Lung (tissue), 11 donors: ENCODE measurements at regions not wholly inside any gene's neighbourhood (a gene's known extent, or its start where the extent isn't known, plus 50 kb on each side); places are given as distances from the start of the nearest gene placed in this dataset.

Experiments used
- ATAC-seq: fragments of 200-7000 bp; cut with Tn5 transposase; one replicate; pipeline ENCODE4 v1.9.1; 2020; ENCODE audit warnings: moderate number of reproducible peaks; ENCODE audit not compliant: insufficient read depth, low FRiP score
- DNase-seq, 3 donors: peaks; one replicate each; pipeline ENCODE4 v3.0.0-alpha.2; 2013 to 2017
- H3K27ac ChIP-seq, 2 donors: one replicate each; pipeline ENCODE4 v1.5.1; 2013; ENCODE audit warnings: mild to moderate bottlenecking in 2 of 2, moderate library complexity in 2 of 2, control low read depth in 1 of 2, inconsistent platforms in 1 of 2, low read depth in 1 of 2, low read length in 1 of 2
- H3K27me3 ChIP-seq, 3 donors: one replicate each; pipeline ENCODE4 v1.5.1; 2013; ENCODE audit warnings: low read length in 2 of 3; ENCODE audit not compliant: control insufficient read depth in 3 of 3, insufficient read depth in 3 of 3
- H3K36me3 ChIP-seq, 4 donors: one replicate each; pipeline ENCODE4 v1.5.1; 2013; ENCODE audit warnings: low read length in 4 of 4, mild to moderate bottlenecking in 1 of 4, moderate library complexity in 1 of 4; ENCODE audit not compliant: control insufficient read depth in 4 of 4, insufficient read depth in 4 of 4
- H3K4me1 ChIP-seq, 5 donors: one replicate each; pipeline ENCODE4 v1.5.1; 2013; ENCODE audit warnings: low read length in 5 of 5, mild to moderate bottlenecking in 2 of 5, moderate library complexity in 1 of 5; ENCODE audit not compliant: control insufficient read depth in 5 of 5, insufficient read depth in 5 of 5
- H3K4me3 ChIP-seq: one replicate; pipeline ENCODE4 v1.5.1; 2013; ENCODE audit warnings: mild to moderate bottlenecking, control low read depth, moderate library complexity
- H3K9ac ChIP-seq, 2 donors: one replicate each; pipeline ENCODE4 v1.5.1; 2013; ENCODE audit warnings: low read length in 2 of 2, control low read depth in 1 of 2; ENCODE audit not compliant: insufficient read depth in 1 of 2
- H3K9me3 ChIP-seq, 4 donors: one replicate each; pipeline ENCODE4 v1.5.1; 2013; ENCODE audit warnings: low read length in 3 of 4, mild to moderate bottlenecking in 1 of 4, moderate library complexity in 1 of 4; ENCODE audit not compliant: control insufficient read depth in 4 of 4, insufficient read depth in 3 of 4
- WGBS, 2 donors: extraction: QIAGEN DNeasy Blood & Tissue Kit; methylation state at CpG; one replicate each; pipeline ENCODE4 v1.1.7; 2013; 5-methylcytosine and 5-hydroxymethylcytosine counted together
- TF ChIP-seq, protein P1 (sequence below): IDR thresholded peaks from 2 replicates; pipeline ENCODE4 v1.5.1; 2012; ENCODE audit warnings: mild to moderate bottlenecking; ENCODE audit errors: control extremely low read depth, extremely low read depth
- donor health status: control.
- donor health status: control.
- donor health status: Bipolar disorder and iron deficiency.
- donor health status: healthy.
- donor health status: DM: yes; HTN: yes; CAD: no.

DNA sequence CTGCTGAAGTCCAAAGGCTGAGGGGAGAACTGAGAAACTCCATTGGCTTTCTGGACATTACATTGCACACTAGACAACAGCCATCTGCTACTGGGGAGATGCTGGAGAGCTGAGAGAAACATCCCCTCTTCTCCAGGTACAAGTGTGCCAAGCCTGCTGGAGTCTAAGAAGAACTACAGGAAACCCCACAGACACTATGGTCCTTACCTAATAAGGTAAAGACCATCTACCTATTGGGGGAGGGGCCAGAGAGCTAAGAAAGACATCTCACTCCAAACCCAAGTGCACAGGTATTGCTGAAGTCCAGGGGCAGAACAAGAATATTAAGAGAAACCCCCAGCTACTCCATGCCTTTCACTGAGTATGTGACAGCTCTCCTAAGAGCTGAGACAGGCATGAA lies 338.7 kb upstream of the NCKAP5 start:
- TF ChIP-seq, protein P1, sequence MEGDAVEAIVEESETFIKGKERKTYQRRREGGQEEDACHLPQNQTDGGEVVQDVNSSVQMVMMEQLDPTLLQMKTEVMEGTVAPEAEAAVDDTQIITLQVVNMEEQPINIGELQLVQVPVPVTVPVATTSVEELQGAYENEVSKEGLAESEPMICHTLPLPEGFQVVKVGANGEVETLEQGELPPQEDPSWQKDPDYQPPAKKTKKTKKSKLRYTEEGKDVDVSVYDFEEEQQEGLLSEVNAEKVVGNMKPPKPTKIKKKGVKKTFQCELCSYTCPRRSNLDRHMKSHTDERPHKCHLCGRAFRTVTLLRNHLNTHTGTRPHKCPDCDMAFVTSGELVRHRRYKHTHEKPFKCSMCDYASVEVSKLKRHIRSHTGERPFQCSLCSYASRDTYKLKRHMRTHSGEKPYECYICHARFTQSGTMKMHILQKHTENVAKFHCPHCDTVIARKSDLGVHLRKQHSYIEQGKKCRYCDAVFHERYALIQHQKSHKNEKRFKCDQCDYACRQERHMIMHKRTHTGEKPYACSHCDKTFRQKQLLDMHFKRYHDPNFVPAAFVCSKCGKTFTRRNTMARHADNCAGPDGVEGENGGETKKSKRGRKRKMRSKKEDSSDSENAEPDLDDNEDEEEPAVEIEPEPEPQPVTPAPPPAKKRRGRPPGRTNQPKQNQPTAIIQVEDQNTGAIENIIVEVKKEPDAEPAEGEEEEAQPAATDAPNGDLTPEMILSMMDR, result no peak
- Histone ChIP-seq H3K27me3 (peaks cover 0 to 4% (median 0%) of the 10 kb centered on the region in 3 donors), H3K27ac (no peak overlapping the region), H3K9me3 (peaks cover 0 to 6% (median 0%) of the 10 kb centered on the region in 4 donors), H3K4me3 (no peak overlapping the region), H3K36me3 (no peaks in the 10 kb centered on the region), H3K4me1 (peaks cover 0 to 1% (median 0%) of the 10 kb centered on the region in 5 donors), H3K9ac (no peak overlapping the region)
- ATAC-seq, result no peak
- no peak for DNase-seq

DNA sequence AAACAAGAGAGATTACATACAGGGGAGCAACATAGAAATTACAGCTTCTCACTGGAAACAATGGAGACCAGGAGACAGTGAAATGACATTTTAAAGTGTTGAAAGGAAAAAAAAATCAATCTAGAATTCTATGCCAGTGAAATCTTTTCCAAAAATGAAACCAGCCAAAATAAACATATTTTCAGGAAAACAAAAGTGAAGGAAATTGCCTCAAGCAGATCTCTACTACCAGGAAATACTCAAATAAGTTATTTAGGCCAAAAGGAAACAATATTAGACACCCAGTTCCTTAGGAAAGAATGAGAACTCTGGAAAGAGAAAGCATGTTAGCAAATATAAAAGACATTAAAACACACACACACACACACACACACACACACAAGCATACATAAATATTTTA lies 339.9 kb upstream of the NCKAP5 start:
- Histone ChIP-seq H3K27ac (no peak overlapping the region), H3K9ac (no peak overlapping the region), H3K4me1 (peaks cover 0 to 1% (median 0%) of the 10 kb centered on the region in 5 donors), H3K36me3 (no peaks in the 10 kb centered on the region), H3K4me3 (no peak overlapping the region), H3K27me3 (peaks cover 0 to 4% (median 0%) of the 10 kb centered on the region in 3 donors), H3K9me3 (peaks cover 0 to 6% (median 0%) of the 10 kb centered on the region in 4 donors)
- no peak for DNase-seq
- no peak for ATAC-seq
- TF ChIP-seq, protein P1, result no peak

DNA sequence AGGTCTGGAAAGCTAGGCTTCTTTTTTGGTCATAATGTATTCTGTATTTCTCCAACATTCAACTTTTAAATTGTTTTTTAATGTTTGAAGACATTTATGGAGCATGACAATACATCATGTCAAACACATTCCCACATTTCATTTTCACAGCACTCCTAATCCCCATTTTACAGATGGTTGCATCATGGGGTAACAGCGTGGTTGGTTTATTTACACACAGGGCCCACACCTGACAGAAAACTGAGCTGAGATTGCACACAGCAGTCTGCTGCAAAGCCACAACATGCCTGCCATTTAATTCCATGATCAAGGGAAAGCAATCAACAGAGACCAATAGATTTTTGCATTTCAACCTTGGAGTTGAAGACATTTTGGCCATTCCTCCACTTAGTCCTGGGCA lies 335.7 kb upstream of the MGAT5 start:
- Histone ChIP-seq H3K27me3 (no peaks in the 10 kb centered on the region), H3K9me3 (no peaks in the 10 kb centered on the region), H3K4me3 (no peak overlapping the region), H3K27ac (no peak overlapping the region), H3K36me3 (no peaks in the 10 kb centered on the region), H3K9ac (no peak overlapping the region), H3K4me1 (no peaks in the 10 kb centered on the region)
- DNase-seq (no peak), ATAC-seq (no peak)
- TF ChIP-seq, protein P1, result no peak
- 80 to 90% methylated on average over 1 of the region's 1 CpG for WGBS, 2 donors

DNA sequence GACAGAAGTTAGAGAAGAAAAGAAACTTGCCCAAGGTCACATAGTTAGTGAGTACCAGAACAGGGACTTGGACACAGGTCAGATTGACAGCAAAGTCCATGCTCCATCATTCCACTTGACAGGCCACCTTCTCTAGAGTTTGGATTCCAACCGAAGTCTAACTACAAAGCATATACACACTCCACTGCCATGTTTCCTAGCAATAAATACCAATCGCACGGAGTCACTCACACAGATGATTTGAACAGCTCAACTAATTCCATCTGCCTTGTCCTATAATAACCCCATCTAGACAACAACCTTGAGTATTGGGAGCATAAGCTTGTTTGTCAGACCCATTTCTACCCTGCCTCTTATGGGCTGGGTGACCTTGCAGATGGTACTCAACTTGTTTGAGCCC lies 334.6 kb upstream of the MGAT5 start:
- no peak for ATAC-seq
- Histone ChIP-seq H3K36me3 (no peaks in the 10 kb centered on the region), H3K4me1 (no peaks in the 10 kb centered on the region), H3K9me3 (no peaks in the 10 kb centered on the region), H3K4me3 (no peak overlapping the region), H3K9ac (no peak overlapping the region), H3K27me3 (no peaks in the 10 kb centered on the region), H3K27ac (no peak overlapping the region)
- DNase-seq, result no peak
- TF ChIP-seq, protein P1, result no peak
- 48 to 51% methylated on average over 3 of the region's 3 CpGs for WGBS, 2 donors
